ENCODE measurements at regions not wholly inside any gene's neighbourhood (a gene's known extent, or its start where the extent isn't known, plus 50 kb on each side); places are given as distances from the start of the nearest gene placed in this dataset.

DNA sequence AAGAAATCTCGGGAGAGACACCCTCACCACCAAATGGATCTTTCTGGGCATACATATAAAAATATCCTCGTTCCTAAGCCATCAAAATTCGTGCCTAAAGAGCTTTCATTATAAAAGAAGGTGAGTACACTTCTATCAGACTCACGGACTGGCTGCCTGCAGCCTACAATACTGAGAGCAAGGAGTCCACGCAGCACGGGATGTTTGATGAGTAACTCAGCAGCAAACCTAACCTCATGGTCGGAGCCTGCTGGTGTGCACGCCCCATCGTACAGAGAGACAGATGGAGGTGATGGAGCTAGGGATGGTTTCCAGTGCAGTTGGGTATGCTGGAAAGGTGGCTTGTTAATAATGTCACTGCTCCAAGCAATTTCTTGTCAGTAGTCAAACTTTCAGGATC is 256.2 kb downstream of the FIGN start:
- TF ChIP-seq, protein P1, sequence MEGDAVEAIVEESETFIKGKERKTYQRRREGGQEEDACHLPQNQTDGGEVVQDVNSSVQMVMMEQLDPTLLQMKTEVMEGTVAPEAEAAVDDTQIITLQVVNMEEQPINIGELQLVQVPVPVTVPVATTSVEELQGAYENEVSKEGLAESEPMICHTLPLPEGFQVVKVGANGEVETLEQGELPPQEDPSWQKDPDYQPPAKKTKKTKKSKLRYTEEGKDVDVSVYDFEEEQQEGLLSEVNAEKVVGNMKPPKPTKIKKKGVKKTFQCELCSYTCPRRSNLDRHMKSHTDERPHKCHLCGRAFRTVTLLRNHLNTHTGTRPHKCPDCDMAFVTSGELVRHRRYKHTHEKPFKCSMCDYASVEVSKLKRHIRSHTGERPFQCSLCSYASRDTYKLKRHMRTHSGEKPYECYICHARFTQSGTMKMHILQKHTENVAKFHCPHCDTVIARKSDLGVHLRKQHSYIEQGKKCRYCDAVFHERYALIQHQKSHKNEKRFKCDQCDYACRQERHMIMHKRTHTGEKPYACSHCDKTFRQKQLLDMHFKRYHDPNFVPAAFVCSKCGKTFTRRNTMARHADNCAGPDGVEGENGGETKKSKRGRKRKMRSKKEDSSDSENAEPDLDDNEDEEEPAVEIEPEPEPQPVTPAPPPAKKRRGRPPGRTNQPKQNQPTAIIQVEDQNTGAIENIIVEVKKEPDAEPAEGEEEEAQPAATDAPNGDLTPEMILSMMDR (IDR thresholded peaks at IDR 0.05), result no peak
- no peak for TF ChIP-seq POLR2A (IDR thresholded peaks at IDR 0.05)

All from body of pancreas (tissue), 4 donors.